ENCODE measurements at regions not wholly inside any gene's neighbourhood (a gene's known extent, or its start where the extent isn't known, plus 50 kb on each side); places are given as distances from the start of the nearest gene placed in this dataset.

DNA sequence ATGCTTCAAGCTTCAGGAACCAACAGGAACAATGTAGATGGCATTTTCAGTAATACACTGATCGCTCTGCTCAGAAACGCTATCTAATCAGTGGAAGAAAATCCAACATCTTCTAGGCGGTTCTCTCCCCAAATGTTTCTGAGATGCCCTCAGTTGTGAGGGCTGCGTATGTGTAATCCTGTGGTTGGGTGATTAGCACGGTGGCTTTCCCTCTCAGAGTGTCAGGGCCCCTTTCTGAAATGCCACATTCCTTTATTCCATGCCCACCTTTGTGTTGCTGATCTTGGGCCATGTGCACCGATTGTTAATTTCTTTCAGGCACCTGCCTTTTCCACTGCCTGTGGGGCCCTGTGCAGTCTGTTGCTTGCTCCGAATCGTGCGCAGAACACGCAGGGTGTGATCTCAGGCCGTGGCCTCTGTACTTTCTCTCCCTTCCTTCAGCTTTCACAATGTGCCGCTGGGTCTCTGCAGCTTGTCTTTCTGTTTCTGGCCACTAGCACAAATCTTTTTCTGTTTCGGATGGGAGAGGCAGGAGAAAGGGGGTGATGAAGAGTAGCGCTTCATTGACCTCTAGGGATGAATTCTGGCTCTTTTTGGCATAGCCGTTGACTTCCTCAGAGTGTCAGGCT lies 324.0 kb downstream of the PARP8 start:
- TF ChIP-seq EZH2 (IDR thresholded peaks at IDR 0.05; ENCODE audit: borderline replicate concordance, low read length): no peak
- no peaks in the 10 kb centered on the region for H3K79me2 ChIP-seq (ENCODE audit: insufficient read depth, low read length)
- H3K27me3 ChIP-seq (ENCODE audit: insufficient read depth, low read length): no peaks in the 10 kb centered on the region
- H3K9me3 ChIP-seq (ENCODE audit: low read length): no peaks in the 10 kb centered on the region
- H3K9ac ChIP-seq (ENCODE audit: low read length): no peak overlapping the region
- H3K4me1 ChIP-seq (ENCODE audit: insufficient read depth, low read length, severe bottlenecking): no peaks in the 10 kb centered on the region
- no peaks in the 10 kb centered on the region for H3F3A ChIP-seq (ENCODE audit: insufficient read depth, low read length)
- H4K20me1 ChIP-seq (ENCODE audit: insufficient read depth, low read length): no peaks in the 10 kb centered on the region
- H3K9me2 ChIP-seq (ENCODE audit: low read depth, low read length): no peaks in the 10 kb centered on the region
- H3K4me3 ChIP-seq (ENCODE audit: low read depth, low read length, poor library complexity, severe bottlenecking): no peak overlapping the region
- no peak overlapping the region for H3K27ac ChIP-seq (ENCODE audit: low read depth, low read length, poor library complexity, severe bottlenecking)
- H2AFZ ChIP-seq (ENCODE audit: low read length): no peak overlapping the region
- H3K4me2 ChIP-seq (ENCODE audit: low read length): no peak overlapping the region
- no peaks in the 10 kb centered on the region for H3K36me3 ChIP-seq (ENCODE audit: insufficient read depth, low read length)

- Histone ChIP-seq H3K36me3 (ENCODE audit: insufficient read depth, low read length) (no peaks in the 10 kb centered on the region), H3K4me1 (ENCODE audit: insufficient read depth, low read length, severe bottlenecking) (no peaks in the 10 kb centered on the region), H3K4me3 (ENCODE audit: low read depth, low read length, poor library complexity, severe bottlenecking) (no peak overlapping the region), H3K79me2 (ENCODE audit: insufficient read depth, low read length) (no peaks in the 10 kb centered on the region), H3K4me2 (ENCODE audit: low read length) (no peak overlapping the region), H3K27ac (ENCODE audit: low read depth, low read length, poor library complexity, severe bottlenecking) (no peak overlapping the region), H4K20me1 (ENCODE audit: insufficient read depth, low read length) (no peaks in the 10 kb centered on the region), H3K9ac (ENCODE audit: low read length) (no peak overlapping the region), H3K27me3 (ENCODE audit: insufficient read depth, low read length) (no peaks in the 10 kb centered on the region), H3F3A (ENCODE audit: insufficient read depth, low read length) (no peaks in the 10 kb centered on the region), H2AFZ (ENCODE audit: low read length) (no peak overlapping the region), H3K9me3 (ENCODE audit: low read length) (no peaks in the 10 kb centered on the region), H3K9me2 (ENCODE audit: low read depth, low read length) (no peaks in the 10 kb centered on the region)
- TF ChIP-seq EZH2 (IDR thresholded peaks at IDR 0.05; ENCODE audit: borderline replicate concordance, low read length): no peak
- TF ChIP-seq, protein P1, sequence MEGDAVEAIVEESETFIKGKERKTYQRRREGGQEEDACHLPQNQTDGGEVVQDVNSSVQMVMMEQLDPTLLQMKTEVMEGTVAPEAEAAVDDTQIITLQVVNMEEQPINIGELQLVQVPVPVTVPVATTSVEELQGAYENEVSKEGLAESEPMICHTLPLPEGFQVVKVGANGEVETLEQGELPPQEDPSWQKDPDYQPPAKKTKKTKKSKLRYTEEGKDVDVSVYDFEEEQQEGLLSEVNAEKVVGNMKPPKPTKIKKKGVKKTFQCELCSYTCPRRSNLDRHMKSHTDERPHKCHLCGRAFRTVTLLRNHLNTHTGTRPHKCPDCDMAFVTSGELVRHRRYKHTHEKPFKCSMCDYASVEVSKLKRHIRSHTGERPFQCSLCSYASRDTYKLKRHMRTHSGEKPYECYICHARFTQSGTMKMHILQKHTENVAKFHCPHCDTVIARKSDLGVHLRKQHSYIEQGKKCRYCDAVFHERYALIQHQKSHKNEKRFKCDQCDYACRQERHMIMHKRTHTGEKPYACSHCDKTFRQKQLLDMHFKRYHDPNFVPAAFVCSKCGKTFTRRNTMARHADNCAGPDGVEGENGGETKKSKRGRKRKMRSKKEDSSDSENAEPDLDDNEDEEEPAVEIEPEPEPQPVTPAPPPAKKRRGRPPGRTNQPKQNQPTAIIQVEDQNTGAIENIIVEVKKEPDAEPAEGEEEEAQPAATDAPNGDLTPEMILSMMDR (IDR thresholded peaks at IDR 0.05; ENCODE audit: low read length): no peak
Observed at GRCh38 chr5:50995285-50995942, 329.0 kb downstream of the PARP8 start.

- no peaks in the 10 kb centered on the region for H3K36me3 ChIP-seq (ENCODE audit: insufficient read depth, low read length)
- TF ChIP-seq, protein P1 (IDR thresholded peaks at IDR 0.05; ENCODE audit: low read length): no peak
- TF ChIP-seq EZH2 (IDR thresholded peaks at IDR 0.05; ENCODE audit: borderline replicate concordance, low read length): no peak
- no peak overlapping the region for H3K27ac ChIP-seq (ENCODE audit: low read depth, low read length, poor library complexity, severe bottlenecking)
- no peaks in the 10 kb centered on the region for H4K20me1 ChIP-seq (ENCODE audit: insufficient read depth, low read length)
- no peak overlapping the region for H3K4me2 ChIP-seq (ENCODE audit: low read length)
- no peak overlapping the region for H3K4me3 ChIP-seq (ENCODE audit: low read depth, low read length, poor library complexity, severe bottlenecking)
- H3K27me3 ChIP-seq (ENCODE audit: insufficient read depth, low read length): no peaks in the 10 kb centered on the region
- no peaks in the 10 kb centered on the region for H3K9me2 ChIP-seq (ENCODE audit: low read depth, low read length)
- no peaks in the 10 kb centered on the region for H3F3A ChIP-seq (ENCODE audit: insufficient read depth, low read length)
- H3K9ac ChIP-seq (ENCODE audit: low read length): no peak overlapping the region
- no peaks in the 10 kb centered on the region for H3K79me2 ChIP-seq (ENCODE audit: insufficient read depth, low read length)
- no peaks in the 10 kb centered on the region for H3K4me1 ChIP-seq (ENCODE audit: insufficient read depth, low read length, severe bottlenecking)
- no peaks in the 10 kb centered on the region for H3K9me3 ChIP-seq (ENCODE audit: low read length)
- no peak overlapping the region for H2AFZ ChIP-seq (ENCODE audit: low read length)
Observed at GRCh38 chr5:51001227-51001923, 334.9 kb downstream of the PARP8 start.
